ENCODE measurements at regions not wholly inside any gene's neighbourhood (a gene's known extent, or its start where the extent isn't known, plus 50 kb on each side); places are given as distances from the start of the nearest gene placed in this dataset.

DNA sequence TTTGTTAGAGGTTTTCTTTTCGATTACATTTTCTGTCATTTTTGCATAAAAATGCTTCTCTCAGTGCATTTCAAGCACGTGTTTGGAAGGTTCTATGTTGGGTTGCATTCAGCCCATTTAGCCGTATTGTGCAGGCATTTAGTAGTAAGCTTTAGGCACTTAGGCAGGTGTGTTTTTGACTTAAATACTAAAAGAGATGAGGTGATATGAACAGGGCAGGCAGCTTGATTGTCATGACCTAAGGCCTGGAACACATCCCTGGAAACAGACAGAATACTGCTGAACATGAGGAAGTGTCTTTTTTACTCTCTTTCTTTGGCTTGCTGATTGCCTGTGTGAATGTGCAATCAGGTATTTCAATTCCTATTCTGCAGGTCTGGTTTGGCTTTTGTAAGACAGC, 610.5 kb upstream of the MAN1A1 start:
- H3K4me3 Mint-ChIP-seq (ENCODE audit: unreplicated experiment) = no peak overlapping the region
- H3K27ac Mint-ChIP-seq (ENCODE audit: unreplicated experiment) = no peak overlapping the region
- H3K9me3 Mint-ChIP-seq (ENCODE audit: unreplicated experiment) = no peaks in the 10 kb centered on the region
- TF ChIP-seq, protein P1, sequence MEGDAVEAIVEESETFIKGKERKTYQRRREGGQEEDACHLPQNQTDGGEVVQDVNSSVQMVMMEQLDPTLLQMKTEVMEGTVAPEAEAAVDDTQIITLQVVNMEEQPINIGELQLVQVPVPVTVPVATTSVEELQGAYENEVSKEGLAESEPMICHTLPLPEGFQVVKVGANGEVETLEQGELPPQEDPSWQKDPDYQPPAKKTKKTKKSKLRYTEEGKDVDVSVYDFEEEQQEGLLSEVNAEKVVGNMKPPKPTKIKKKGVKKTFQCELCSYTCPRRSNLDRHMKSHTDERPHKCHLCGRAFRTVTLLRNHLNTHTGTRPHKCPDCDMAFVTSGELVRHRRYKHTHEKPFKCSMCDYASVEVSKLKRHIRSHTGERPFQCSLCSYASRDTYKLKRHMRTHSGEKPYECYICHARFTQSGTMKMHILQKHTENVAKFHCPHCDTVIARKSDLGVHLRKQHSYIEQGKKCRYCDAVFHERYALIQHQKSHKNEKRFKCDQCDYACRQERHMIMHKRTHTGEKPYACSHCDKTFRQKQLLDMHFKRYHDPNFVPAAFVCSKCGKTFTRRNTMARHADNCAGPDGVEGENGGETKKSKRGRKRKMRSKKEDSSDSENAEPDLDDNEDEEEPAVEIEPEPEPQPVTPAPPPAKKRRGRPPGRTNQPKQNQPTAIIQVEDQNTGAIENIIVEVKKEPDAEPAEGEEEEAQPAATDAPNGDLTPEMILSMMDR (IDR thresholded peaks at IDR 0.05; ENCODE audit: unreplicated experiment) = no peak
- peaks cover 10% of the 10 kb centered on the region for H3K4me1 Mint-ChIP-seq (ENCODE audit: unreplicated experiment)
- no peaks in the 10 kb centered on the region for H3K27me3 Mint-ChIP-seq (ENCODE audit: unreplicated experiment)
- DNase-seq (ENCODE audit: low spot score) = no peak
- H3K36me3 Mint-ChIP-seq (ENCODE audit: low read depth, unreplicated experiment) = no peaks in the 10 kb centered on the region

DNA sequence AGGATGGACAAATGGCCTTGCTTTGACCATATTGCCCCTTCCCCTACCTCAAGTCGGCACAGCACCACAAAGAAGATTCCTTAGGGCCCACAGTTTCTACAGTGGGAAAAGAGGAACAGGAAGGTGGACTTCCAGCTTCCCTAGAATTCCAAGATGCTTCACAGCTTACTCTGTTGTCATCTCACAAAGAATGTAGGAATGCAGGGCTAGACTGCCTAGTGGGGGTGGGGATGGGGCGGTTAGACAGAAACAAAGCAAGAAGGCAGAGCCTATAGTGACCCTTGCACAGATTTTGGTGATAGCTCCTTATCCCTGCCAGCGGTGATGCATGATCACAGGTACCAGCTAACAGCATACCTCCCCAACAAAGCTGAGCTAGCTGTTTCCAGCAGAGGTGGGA, 607.6 kb upstream of the MAN1A1 start:
- no peaks in the 10 kb centered on the region for H3K27me3 Mint-ChIP-seq (ENCODE audit: unreplicated experiment)
- no peak overlapping the region for H3K4me3 Mint-ChIP-seq (ENCODE audit: unreplicated experiment)
- H3K4me1 Mint-ChIP-seq (ENCODE audit: unreplicated experiment) = peaks cover 10% of the 10 kb centered on the region
- H3K9me3 Mint-ChIP-seq (ENCODE audit: unreplicated experiment) = no peaks in the 10 kb centered on the region
- DNase-seq (ENCODE audit: low spot score) = peak; percentile 42
- peak overlapping the region; percentile 93 for H3K27ac Mint-ChIP-seq (ENCODE audit: unreplicated experiment)
- H3K36me3 Mint-ChIP-seq (ENCODE audit: low read depth, unreplicated experiment) = no peaks in the 10 kb centered on the region
- TF ChIP-seq, protein P1 (IDR thresholded peaks at IDR 0.05; ENCODE audit: unreplicated experiment) = no peak

DNA sequence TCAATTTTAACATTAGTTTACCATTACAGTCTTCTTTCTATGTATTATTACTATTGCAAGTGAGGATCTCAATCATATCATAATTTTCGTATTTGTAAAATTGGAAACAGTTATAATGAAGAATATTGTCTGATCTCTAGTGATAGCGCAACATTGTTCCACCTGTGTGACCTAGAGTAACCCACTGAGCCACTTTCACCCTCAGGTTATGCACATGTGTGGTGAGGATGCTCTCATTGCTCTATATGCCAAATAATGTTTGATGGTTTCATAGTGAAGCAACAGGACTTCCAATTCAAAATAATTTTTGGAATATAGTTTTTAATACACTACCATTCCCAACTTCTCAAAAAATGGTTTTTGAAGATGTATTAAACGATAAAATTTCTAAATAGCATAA, 603.1 kb upstream of the MAN1A1 start:
- Mint-ChIP-seq H3K27me3 (ENCODE audit: unreplicated experiment) (peaks cover 1% of the 10 kb centered on the region), H3K4me1 (ENCODE audit: unreplicated experiment) (peaks cover 5% of the 10 kb centered on the region), H3K27ac (ENCODE audit: unreplicated experiment) (no peak overlapping the region), H3K4me3 (ENCODE audit: unreplicated experiment) (no peak overlapping the region), H3K9me3 (ENCODE audit: unreplicated experiment) (no peaks in the 10 kb centered on the region), H3K36me3 (ENCODE audit: low read depth, unreplicated experiment) (peaks cover 4% of the 10 kb centered on the region)
- no peak for DNase-seq (ENCODE audit: low spot score)
- TF ChIP-seq, protein P1 (IDR thresholded peaks at IDR 0.05; ENCODE audit: unreplicated experiment) = no peak

DNA sequence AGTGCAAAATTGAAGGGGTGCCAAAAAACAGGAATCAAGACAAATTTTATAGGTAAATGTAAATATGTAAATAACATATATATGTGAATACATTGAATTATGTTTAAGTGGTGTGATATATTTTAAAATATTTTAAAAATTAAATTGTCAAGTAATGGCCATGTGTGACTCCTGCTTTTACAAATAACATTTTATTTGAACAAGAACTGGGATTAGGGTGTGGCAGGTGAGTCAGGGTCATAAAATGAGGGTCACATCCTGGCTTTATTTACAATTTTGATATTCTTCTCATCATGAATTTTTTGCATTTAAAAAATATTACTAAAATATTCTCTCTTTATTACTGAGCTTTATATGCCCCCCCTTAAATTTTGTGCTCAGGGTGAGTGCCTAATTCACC, 601.1 kb upstream of the MAN1A1 start:
- TF ChIP-seq, protein P1 (IDR thresholded peaks at IDR 0.05; ENCODE audit: unreplicated experiment) = no peak
- H3K27ac Mint-ChIP-seq (ENCODE audit: unreplicated experiment) = no peak overlapping the region
- peaks cover 1% of the 10 kb centered on the region for H3K27me3 Mint-ChIP-seq (ENCODE audit: unreplicated experiment)
- H3K4me1 Mint-ChIP-seq (ENCODE audit: unreplicated experiment) = no peaks in the 10 kb centered on the region
- H3K4me3 Mint-ChIP-seq (ENCODE audit: unreplicated experiment) = no peak overlapping the region
- DNase-seq (ENCODE audit: low spot score) = no peak
- no peaks in the 10 kb centered on the region for H3K9me3 Mint-ChIP-seq (ENCODE audit: unreplicated experiment)
- peaks cover 4% of the 10 kb centered on the region for H3K36me3 Mint-ChIP-seq (ENCODE audit: low read depth, unreplicated experiment)

DNA sequence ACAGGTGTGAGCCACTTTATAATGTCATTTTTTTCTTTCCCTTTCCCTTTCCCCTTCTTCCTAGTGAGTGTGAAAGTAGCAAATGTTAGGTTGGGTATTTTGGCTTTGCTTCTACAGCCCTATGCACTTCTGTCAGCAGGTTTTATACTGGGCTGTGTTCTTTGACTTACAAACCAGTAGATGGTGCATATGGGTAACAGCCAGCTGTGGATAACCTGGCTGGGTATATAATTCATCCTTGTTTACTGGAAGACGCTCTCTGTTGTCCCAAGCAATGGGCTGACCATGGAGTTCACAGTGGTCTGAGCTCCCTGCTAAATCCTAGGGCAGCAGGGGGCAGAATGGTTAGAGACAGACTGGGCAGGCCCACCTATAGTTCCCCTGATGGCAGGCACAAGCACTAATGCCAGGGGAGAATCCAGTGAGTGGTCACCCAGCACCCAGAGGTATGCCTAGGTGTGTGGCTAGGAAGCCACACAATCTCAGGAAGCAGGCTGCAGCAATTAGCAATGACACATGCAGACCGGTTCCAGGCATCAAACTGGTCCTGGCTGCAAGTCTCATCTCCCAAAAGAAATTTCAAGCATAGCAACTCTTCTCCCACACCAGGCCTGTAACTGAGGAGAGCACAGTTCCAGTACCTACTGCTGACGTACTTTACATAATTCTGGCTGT, 592.7 kb upstream of the MAN1A1 start:
- no peak for DNase-seq (ENCODE audit: low spot score)

More for the DNA sequence above, 592.7 kb upstream of the MAN1A1 start:
- TF ChIP-seq, protein P1 (IDR thresholded peaks at IDR 0.05; ENCODE audit: unreplicated experiment) = no peak
- Mint-ChIP-seq H3K36me3 (ENCODE audit: low read depth, unreplicated experiment) (no peaks in the 10 kb centered on the region), H3K4me1 (ENCODE audit: unreplicated experiment) (no peaks in the 10 kb centered on the region), H3K4me3 (ENCODE audit: unreplicated experiment) (no peak overlapping the region), H3K27me3 (ENCODE audit: unreplicated experiment) (no peaks in the 10 kb centered on the region), H3K27ac (ENCODE audit: unreplicated experiment) (no peak overlapping the region), H3K9me3 (ENCODE audit: unreplicated experiment) (no peaks in the 10 kb centered on the region)

Data from endothelial cell (in vitro differentiated cells).